IgD-negative memory B cell (primary cell): ENCODE measurements at regions not wholly inside any gene's neighbourhood (a gene's known extent, or its start where the extent isn't known, plus 50 kb on each side); places are given as distances from the start of the nearest gene placed in this dataset.
"Not testable (repeated sequence)": the region's sequence is repeated elsewhere in the genome, so short reads cannot be mapped to it uniquely, and the experiment has no call there.

Experiments
- H3K27ac Mint-ChIP-seq, 3 donors: one replicate each; pipeline ENCODE4 v1.8.0; 2020 to 2022; ENCODE audit warnings: mild to moderate bottlenecking in 3 of 3, mixed read lengths in 3 of 3, moderate library complexity in 1 of 3
- H3K27me3 Mint-ChIP-seq: one replicate; pipeline ENCODE4 v1.8.0; 2021; ENCODE audit warnings: mixed read lengths
- H3K36me3 Mint-ChIP-seq: one replicate; pipeline ENCODE4 v1.8.0; 2020; ENCODE audit warnings: mild to moderate bottlenecking, mixed read lengths
- H3K4me1 Mint-ChIP-seq, 3 donors: one replicate each; pipeline ENCODE4 v1.8.0; 2020 to 2022; ENCODE audit warnings: mixed read lengths in 3 of 3, mild to moderate bottlenecking in 1 of 3
- H3K4me3 Mint-ChIP-seq, 4 donors: one replicate each; pipeline ENCODE4 v1.8.0; 2020 to 2022; ENCODE audit warnings: mild to moderate bottlenecking in 4 of 4, mixed read lengths in 4 of 4, moderate library complexity in 3 of 4
- H3K9me3 Mint-ChIP-seq, 3 donors: one replicate each; pipeline ENCODE4 v1.8.0; 2020 to 2021; ENCODE audit warnings: mixed read lengths in 3 of 3, mild to moderate bottlenecking in 1 of 3

GRCh38 chr18:59848002-59848401 lies 51.8 kb upstream of the PMAIP1 start:
- H3K27ac Mint-ChIP-seq, result peak overlapping the region; percentile 54 to 99 (median 89)
- peaks cover 19 to 37% (median 24%) of the 10 kb centered on the region in 3 donors for H3K4me1 Mint-ChIP-seq
- H3K27me3 Mint-ChIP-seq, result peaks cover 2% of the 10 kb centered on the region
- H3K36me3 Mint-ChIP-seq, result no peaks in the 10 kb centered on the region
- no peaks in the 10 kb centered on the region for H3K9me3 Mint-ChIP-seq
- peak overlapping the region in 3 of 4 donors; percentile 52 to 84 (median 79) for H3K4me3 Mint-ChIP-seq

- Mint-ChIP-seq H3K4me1 (peaks cover 19 to 37% (median 22%) of the 10 kb centered on the region in 3 donors), H3K27ac (peak overlapping the region; percentile 54 to 99 (median 89)), H3K4me3 (peak overlapping the region; percentile 11 to 84 (median 38))
- not testable (repeated sequence) for H3K9me3 Mint-ChIP-seq, H3K27me3 Mint-ChIP-seq, H3K36me3 Mint-ChIP-seq
Measured at GRCh38 chr18:59847491-59847846, 52.3 kb upstream of the PMAIP1 start.

- H3K4me3 Mint-ChIP-seq, result peak overlapping the region in 2 of 4 donors; percentile 11 to 84
- H3K4me1 Mint-ChIP-seq, result peaks cover 19 to 37% (median 22%) of the 10 kb centered on the region in 3 donors
- H3K27me3 Mint-ChIP-seq, result peaks cover 2% of the 10 kb centered on the region
- H3K27ac Mint-ChIP-seq, result peak overlapping the region; percentile 54 to 99 (median 89)
- no peaks in the 10 kb centered on the region for H3K9me3 Mint-ChIP-seq
- no peaks in the 10 kb centered on the region for H3K36me3 Mint-ChIP-seq
Measured at GRCh38 chr18:59846814-59847490, 52.8 kb upstream of the PMAIP1 start.

GRCh38 chr18:59842947-59843346 lies 56.8 kb upstream of the PMAIP1 start:
- no peak overlapping the region for H3K27ac Mint-ChIP-seq
- no peaks in the 10 kb centered on the region for H3K36me3 Mint-ChIP-seq
- H3K9me3 Mint-ChIP-seq, result no peaks in the 10 kb centered on the region
- H3K4me1 Mint-ChIP-seq, result peaks cover 11 to 27% (median 18%) of the 10 kb centered on the region in 3 donors
- peaks cover 2% of the 10 kb centered on the region for H3K27me3 Mint-ChIP-seq
- peak overlapping the region in 1 of 4 donors; percentile 64 for H3K4me3 Mint-ChIP-seq

- H3K4me3 Mint-ChIP-seq, result no peak overlapping the region
- no peak overlapping the region for H3K27ac Mint-ChIP-seq
- no peaks in the 10 kb centered on the region for H3K36me3 Mint-ChIP-seq
- H3K4me1 Mint-ChIP-seq, result peaks cover 5 to 24% (median 17%) of the 10 kb centered on the region in 3 donors
- H3K27me3 Mint-ChIP-seq, result no peaks in the 10 kb centered on the region
- H3K9me3 Mint-ChIP-seq, result no peaks in the 10 kb centered on the region
Measured at GRCh38 chr18:59839931-59840685, 59.7 kb upstream of the PMAIP1 start.

- Mint-ChIP-seq H3K36me3 (peaks cover 1% of the 10 kb centered on the region), H3K4me1 (peaks cover 7 to 28% (median 23%) of the 10 kb centered on the region in 3 donors), H3K9me3 (no peaks in the 10 kb centered on the region), H3K4me3 (peak overlapping the region in 1 of 4 donors; percentile 51), H3K27ac (no peak overlapping the region), H3K27me3 (no peaks in the 10 kb centered on the region)
Measured at GRCh38 chr18:59839246-59839645, 60.5 kb upstream of the PMAIP1 start.

- Mint-ChIP-seq H3K4me3 (no peak overlapping the region), H3K27me3 (no peaks in the 10 kb centered on the region), H3K27ac (no peak overlapping the region), H3K36me3 (peaks cover 1% of the 10 kb centered on the region), H3K4me1 (peaks cover 9 to 32% (median 28%) of the 10 kb centered on the region in 3 donors), H3K9me3 (no peaks in the 10 kb centered on the region)
Measured at GRCh38 chr18:59837586-59837985, 62.2 kb upstream of the PMAIP1 start.

- Mint-ChIP-seq H3K27me3 (no peaks in the 10 kb centered on the region), H3K9me3 (no peaks in the 10 kb centered on the region), H3K36me3 (peaks cover 1% of the 10 kb centered on the region), H3K4me3 (peak overlapping the region in 2 of 4 donors; percentile 15 to 29), H3K4me1 (peaks cover 9 to 32% (median 28%) of the 10 kb centered on the region in 3 donors), H3K27ac (peak overlapping the region in 2 of 3 donors; percentile 42 to 58)
Measured at GRCh38 chr18:59835605-59836379, 64.0 kb upstream of the PMAIP1 start.

GRCh38 chr18:59834267-59834666 lies 65.5 kb upstream of the PMAIP1 start:
- peaks cover 1% of the 10 kb centered on the region for H3K36me3 Mint-ChIP-seq
- peaks cover 9 to 29% (median 28%) of the 10 kb centered on the region in 3 donors for H3K4me1 Mint-ChIP-seq
- H3K4me3 Mint-ChIP-seq, result peak overlapping the region in 2 of 4 donors; percentile 5 to 84
- H3K9me3 Mint-ChIP-seq, result no peaks in the 10 kb centered on the region
- H3K27me3 Mint-ChIP-seq, result no peaks in the 10 kb centered on the region
- H3K27ac Mint-ChIP-seq, result peak overlapping the region in 1 of 3 donors; percentile 84

- peaks cover 9 to 28% (median 27%) of the 10 kb centered on the region in 3 donors for H3K4me1 Mint-ChIP-seq
- H3K4me3 Mint-ChIP-seq, result peak overlapping the region in 2 of 4 donors; percentile 5 to 62
- no peaks in the 10 kb centered on the region for H3K27me3 Mint-ChIP-seq
- peak overlapping the region in 1 of 3 donors; percentile 84 for H3K27ac Mint-ChIP-seq
- peaks cover 1% of the 10 kb centered on the region for H3K36me3 Mint-ChIP-seq
- H3K9me3 Mint-ChIP-seq, result no peaks in the 10 kb centered on the region
Measured at GRCh38 chr18:59833785-59834184, 66.0 kb upstream of the PMAIP1 start.

GRCh38 chr18:59823596-59824195 lies 76.1 kb upstream of the PMAIP1 start:
- peaks cover 0 to 3% (median 2%) of the 10 kb centered on the region in 3 donors for H3K4me1 Mint-ChIP-seq
- H3K27me3 Mint-ChIP-seq, result peaks cover 6% of the 10 kb centered on the region
- no peak overlapping the region for H3K4me3 Mint-ChIP-seq
- peaks cover 0 to 5% (median 3%) of the 10 kb centered on the region in 3 donors for H3K9me3 Mint-ChIP-seq
- no peak overlapping the region for H3K27ac Mint-ChIP-seq
- H3K36me3 Mint-ChIP-seq, result no peaks in the 10 kb centered on the region

- H3K27me3 Mint-ChIP-seq, result peaks cover 6% of the 10 kb centered on the region
- H3K27ac Mint-ChIP-seq, result peak overlapping the region in 1 of 3 donors; percentile 26
- no peak overlapping the region for H3K4me3 Mint-ChIP-seq
- H3K4me1 Mint-ChIP-seq, result peaks cover 0 to 6% (median 5%) of the 10 kb centered on the region in 3 donors
- H3K9me3 Mint-ChIP-seq, result peaks cover 0 to 5% (median 3%) of the 10 kb centered on the region in 3 donors
- H3K36me3 Mint-ChIP-seq, result no peaks in the 10 kb centered on the region
Measured at GRCh38 chr18:59822612-59823550, 76.9 kb upstream of the PMAIP1 start.

- Mint-ChIP-seq H3K36me3 (no peaks in the 10 kb centered on the region), H3K4me3 (no peak overlapping the region)
Measured at GRCh38 chr18:59821983-59822382, 77.8 kb upstream of the PMAIP1 start.

More at GRCh38 chr18:59821983-59822382, 77.8 kb upstream of the PMAIP1 start:
- H3K4me1 Mint-ChIP-seq, result peaks cover 0 to 7% (median 5%) of the 10 kb centered on the region in 3 donors
- H3K9me3 Mint-ChIP-seq, result peaks cover 0 to 5% (median 3%) of the 10 kb centered on the region in 3 donors
- peak overlapping the region in 1 of 3 donors; percentile 33 for H3K27ac Mint-ChIP-seq
- peaks cover 11% of the 10 kb centered on the region for H3K27me3 Mint-ChIP-seq
